ENCODE measurements at regions not wholly inside any gene's neighbourhood (a gene's known extent, or its start where the extent isn't known, plus 50 kb on each side); places are given as distances from the start of the nearest gene placed in this dataset.

- ATAC-seq (no peak), DNase-seq (ENCODE audit: low read depth, low spot score) (no peak), FAIRE-seq (no peak)
- H3K79me2 ChIP-seq (ENCODE audit: control insufficient read depth, insufficient read depth, low read length): no peaks in the 10 kb centered on the region
- no peaks in the 10 kb centered on the region for H3K9me3 ChIP-seq (replicated peaks; ENCODE audit: control insufficient read depth, insufficient read depth, low read length)
- TF ChIP-seq EED (IDR thresholded peaks at IDR 0.05; ENCODE audit: low read depth) (no peak), ZNF274 (IDR thresholded peaks at IDR 0.05; ENCODE audit: insufficient read depth, insufficient read length) (no peak)
- H3K36me3 ChIP-seq (ENCODE audit: control insufficient read depth in 2 of 2, insufficient read depth in 2 of 2, low read length in 1 of 2): no peaks in the 10 kb centered on the region
- H3K27ac ChIP-seq (ENCODE audit: control insufficient read depth, insufficient read depth): no peak overlapping the region
- H2AFZ ChIP-seq (ENCODE audit: control insufficient read depth, low read depth, low read length): no peak overlapping the region
- ChIA-PET CTCF (no interaction called here), SMC1A (ENCODE audit: uncharacterized antibody, unreplicated experiment) (interaction anchor here (0.6 kb wide), 1 partner anchor 52 kb away, joined by 3 read pairs; no protein-coding TSS in a partner anchor), RAD21 (ENCODE audit: unreplicated experiment) (no interaction called here), POLR2A (no interaction called here)
- in situ Hi-C loops (cut with MboI): no loop called here
- 16% methylated on average over 4 of the region's 4 CpGs for WGBS (ENCODE audit: insufficient coverage, insufficient replicate concordance, low lambda C conversion rate, missing lambda C conversion rate)
- no peaks in the 10 kb centered on the region for H3K27me3 ChIP-seq (replicated peaks in 1 of 2; ENCODE audit: control insufficient read depth in 2 of 2, insufficient read depth in 2 of 2, low read length in 1 of 2)
- H3K9ac ChIP-seq (ENCODE audit: control insufficient read depth, insufficient read depth, low read length): no peak overlapping the region
- intact Hi-C loops (cut with micrococcal nuclease; ENCODE audit: unreplicated experiment): no loop called here
- no peak overlapping the region for H3K4me3 ChIP-seq
- H3K4me2 ChIP-seq (ENCODE audit: control insufficient read depth, insufficient read depth): no peak overlapping the region
- H4K20me1 ChIP-seq (ENCODE audit: control insufficient read depth, insufficient read depth): no peaks in the 10 kb centered on the region
- no peaks in the 10 kb centered on the region for H3K4me1 ChIP-seq (ENCODE audit: control insufficient read depth, insufficient read depth, low read length)
- BruUV-seq (replicated peaks): no TSS peak
These were observed 379.5 kb upstream of the EDIL3 start for GRCh38 chr5:84764227-84764626.

DNA sequence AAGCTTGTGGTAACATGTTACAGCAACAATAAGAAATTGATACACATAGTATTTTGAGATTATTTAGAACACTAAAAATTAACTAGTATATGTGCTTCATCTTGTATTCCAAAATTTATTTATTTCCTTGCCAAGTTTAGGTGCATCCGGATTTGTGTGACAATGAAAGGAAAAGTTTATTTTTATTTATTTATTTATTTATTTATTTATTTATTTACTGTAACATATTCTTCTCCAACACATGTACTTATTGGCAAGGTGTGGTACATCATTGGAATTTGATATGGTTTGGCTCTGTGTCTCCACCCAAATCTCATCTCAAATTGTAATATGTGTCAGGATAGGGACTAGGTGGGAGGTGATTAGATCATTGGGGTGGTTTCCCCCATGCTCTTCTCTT is 373.3 kb upstream of the EDIL3 start:
- TF ChIP-seq MXI1 (IDR thresholded peaks at IDR 0.05; ENCODE audit: low read depth, low read length): no peak
- no peak for TF ChIP-seq CBX3 (IDR thresholded peaks at IDR 0.05; ENCODE audit: borderline replicate concordance, low read depth)
- TF ChIP-seq, protein P1, sequence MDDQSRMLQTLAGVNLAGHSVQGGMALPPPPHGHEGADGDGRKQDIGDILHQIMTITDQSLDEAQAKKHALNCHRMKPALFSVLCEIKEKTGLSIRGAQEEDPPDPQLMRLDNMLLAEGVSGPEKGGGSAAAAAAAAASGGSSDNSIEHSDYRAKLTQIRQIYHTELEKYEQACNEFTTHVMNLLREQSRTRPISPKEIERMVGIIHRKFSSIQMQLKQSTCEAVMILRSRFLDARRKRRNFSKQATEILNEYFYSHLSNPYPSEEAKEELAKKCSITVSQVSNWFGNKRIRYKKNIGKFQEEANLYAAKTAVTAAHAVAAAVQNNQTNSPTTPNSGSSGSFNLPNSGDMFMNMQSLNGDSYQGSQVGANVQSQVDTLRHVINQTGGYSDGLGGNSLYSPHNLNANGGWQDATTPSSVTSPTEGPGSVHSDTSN (IDR thresholded peaks at IDR 0.05; ENCODE audit: insufficient replicate concordance, low read depth, low read length): no peak
- TF ChIP-seq KAT2A (conservative IDR thresholded peaks at IDR 0.05; ENCODE audit: control insufficient read depth, low read depth, low read length): no peak
- TF ChIP-seq ZBED1 (IDR thresholded peaks at IDR 0.05; ENCODE audit: borderline replicate concordance): no peak
- no peak for TF ChIP-seq CHD4 (IDR thresholded peaks at IDR 0.05)
- TF ChIP-seq REST (IDR thresholded peaks at IDR 0.05; ENCODE audit: low read depth, low read length): no peak
- TF ChIP-seq MYB (IDR thresholded peaks at IDR 0.05; ENCODE audit: borderline replicate concordance, low read depth, low read length): no peak
- no peak for TF ChIP-seq HDGF (IDR thresholded peaks at IDR 0.05)
- no peak for TF ChIP-seq TARDBP (IDR thresholded peaks at IDR 0.05; ENCODE audit: borderline replicate concordance)
- Histone ChIP-seq H3K36me3 (ENCODE audit: control insufficient read depth in 2 of 2, insufficient read depth in 2 of 2, low read length in 1 of 2) (no peaks in the 10 kb centered on the region), H3K4me2 (ENCODE audit: control insufficient read depth, insufficient read depth) (no peak overlapping the region), H3K9ac (ENCODE audit: control insufficient read depth, insufficient read depth, low read length) (no peak overlapping the region), H3K4me1 (ENCODE audit: control insufficient read depth, insufficient read depth, low read length) (no peaks in the 10 kb centered on the region), H3K27me3 (replicated peaks in 1 of 2; ENCODE audit: control insufficient read depth in 2 of 2, insufficient read depth in 2 of 2, low read length in 1 of 2) (no peaks in the 10 kb centered on the region), H3K4me3 (no peak overlapping the region), H3K27ac (ENCODE audit: control insufficient read depth, insufficient read depth) (no peak overlapping the region), H3K9me3 (replicated peaks; ENCODE audit: control insufficient read depth, insufficient read depth, low read length) (no peaks in the 10 kb centered on the region), H4K20me1 (ENCODE audit: control insufficient read depth, insufficient read depth) (no peaks in the 10 kb centered on the region), H2AFZ (ENCODE audit: control insufficient read depth, low read depth, low read length) (no peak overlapping the region), H3K79me2 (ENCODE audit: control insufficient read depth, insufficient read depth, low read length) (no peaks in the 10 kb centered on the region)
- no TSS peak for BruUV-seq (replicated peaks)
- ChIA-PET RAD21 (ENCODE audit: unreplicated experiment) (no interaction called here), POLR2A (no interaction called here), CTCF (no interaction called here), SMC1A (ENCODE audit: uncharacterized antibody, unreplicated experiment) (no interaction called here)
- FAIRE-seq (no peak), DNase-seq (ENCODE audit: low read depth, low spot score) (no peak), ATAC-seq (no peak)
- in situ Hi-C loops (cut with MboI) (no loop called here), intact Hi-C loops (cut with micrococcal nuclease; ENCODE audit: unreplicated experiment) (no loop called here)
- 0% methylated on average over 1 of the region's 1 CpG for WGBS (ENCODE audit: insufficient coverage, insufficient replicate concordance, low lambda C conversion rate, missing lambda C conversion rate)
